Skeletal muscle tissue (tissue), 3 donors: ENCODE measurements at regions not wholly inside any gene's neighbourhood (a gene's known extent, or its start where the extent isn't known, plus 50 kb on each side); places are given as distances from the start of the nearest gene placed in this dataset.

ENCODE experiments used
- H3K27ac ChIP-seq: one replicate; pipeline ENCODE4 v1.7.0; 2013; ENCODE audit warnings: mild to moderate bottlenecking, low read depth, low read length, inconsistent platforms
- H3K27me3 ChIP-seq, 3 donors: one replicate each; pipeline ENCODE4 v1.7.0; 2013; ENCODE audit warnings: low read length in 3 of 3; ENCODE audit not compliant: control insufficient read depth in 3 of 3, insufficient read depth in 3 of 3
- H3K36me3 ChIP-seq, 3 donors: one replicate each; pipeline ENCODE4 v1.7.0; 2013; ENCODE audit warnings: low read length in 3 of 3; ENCODE audit not compliant: control insufficient read depth in 3 of 3, insufficient read depth in 3 of 3
- H3K4me1 ChIP-seq, 3 donors: one replicate each; pipeline ENCODE4 v1.7.0; 2013; ENCODE audit warnings: low read length in 3 of 3, mild to moderate bottlenecking in 3 of 3; ENCODE audit not compliant: control insufficient read depth in 3 of 3, insufficient read depth in 3 of 3
- H3K4me3 ChIP-seq, 3 donors: one replicate each; pipeline ENCODE4 v1.7.0; 2013; ENCODE audit warnings: low read length in 3 of 3
- H3K9ac ChIP-seq, 3 donors: one replicate each; pipeline ENCODE4 v1.7.0; 2013; ENCODE audit warnings: low read length in 3 of 3, mild to moderate bottlenecking in 3 of 3, moderate library complexity in 2 of 3, low read depth in 1 of 3
- H3K9me3 ChIP-seq, 3 donors: one replicate each; pipeline ENCODE4 v1.7.0; 2013; ENCODE audit warnings: low read length in 3 of 3; ENCODE audit not compliant: control insufficient read depth in 3 of 3
- donor health status: Osteomylitis.

GRCh38 chr7:1318051-1318450, 85.4 kb downstream of the UNCX start:
- Histone ChIP-seq H3K4me1 (no peaks in the 10 kb centered on the region), H3K27me3 (peaks cover 30 to 56% (median 51%) of the 10 kb centered on the region in 3 donors), H3K9ac (no peak overlapping the region), H3K36me3 (no peaks in the 10 kb centered on the region), H3K4me3 (no peak overlapping the region), H3K27ac (no peak overlapping the region), H3K9me3 (no peaks in the 10 kb centered on the region)

- H3K36me3 ChIP-seq = no peaks in the 10 kb centered on the region
- H3K27ac ChIP-seq = no peak overlapping the region
- H3K4me3 ChIP-seq = no peak overlapping the region
- H3K27me3 ChIP-seq = peaks cover 33 to 59% (median 54%) of the 10 kb centered on the region in 3 donors
- no peaks in the 10 kb centered on the region for H3K9me3 ChIP-seq
- H3K4me1 ChIP-seq = no peaks in the 10 kb centered on the region
- H3K9ac ChIP-seq = no peak overlapping the region
Observed at GRCh38 chr7:1318661-1319060, 86.0 kb downstream of the UNCX start.

DNA sequence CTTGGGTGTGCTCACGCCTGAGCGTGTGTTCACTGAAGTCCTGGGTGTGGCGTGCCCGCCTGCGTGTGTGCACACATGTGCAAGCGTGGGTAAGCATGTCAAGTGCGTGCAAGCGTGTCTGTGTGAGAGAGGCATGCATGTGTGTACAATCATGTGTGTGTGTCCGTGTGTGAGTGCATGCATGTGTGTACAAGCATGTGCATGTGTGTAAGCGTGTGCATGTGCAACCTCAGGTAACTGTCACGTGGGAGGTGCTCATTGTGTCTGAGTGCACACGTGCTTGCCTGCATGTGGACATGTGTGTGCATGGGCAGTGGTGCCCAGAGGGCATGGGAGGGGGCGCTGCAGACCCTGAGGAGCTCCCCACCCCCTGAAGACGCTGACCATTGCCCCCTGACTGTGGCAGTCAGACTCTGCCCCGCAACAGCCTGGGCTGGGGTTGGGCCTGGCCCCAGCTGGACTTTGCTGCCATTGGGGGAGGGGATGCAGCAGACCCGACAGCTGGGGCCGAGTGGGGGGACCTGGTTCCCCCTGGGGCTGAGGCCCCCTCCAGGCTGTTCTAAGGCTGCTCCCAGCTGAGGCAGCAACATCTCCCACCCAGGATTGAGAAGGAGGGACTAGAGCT, 88.1 kb downstream of the UNCX start:
- no peak overlapping the region for H3K27ac ChIP-seq
- H3K4me3 ChIP-seq = no peak overlapping the region
- H3K9me3 ChIP-seq = no peaks in the 10 kb centered on the region
- H3K36me3 ChIP-seq = no peaks in the 10 kb centered on the region
- no peak overlapping the region for H3K9ac ChIP-seq
- H3K27me3 ChIP-seq = peaks cover 34 to 67% (median 59%) of the 10 kb centered on the region in 3 donors
- H3K4me1 ChIP-seq = no peaks in the 10 kb centered on the region

DNA sequence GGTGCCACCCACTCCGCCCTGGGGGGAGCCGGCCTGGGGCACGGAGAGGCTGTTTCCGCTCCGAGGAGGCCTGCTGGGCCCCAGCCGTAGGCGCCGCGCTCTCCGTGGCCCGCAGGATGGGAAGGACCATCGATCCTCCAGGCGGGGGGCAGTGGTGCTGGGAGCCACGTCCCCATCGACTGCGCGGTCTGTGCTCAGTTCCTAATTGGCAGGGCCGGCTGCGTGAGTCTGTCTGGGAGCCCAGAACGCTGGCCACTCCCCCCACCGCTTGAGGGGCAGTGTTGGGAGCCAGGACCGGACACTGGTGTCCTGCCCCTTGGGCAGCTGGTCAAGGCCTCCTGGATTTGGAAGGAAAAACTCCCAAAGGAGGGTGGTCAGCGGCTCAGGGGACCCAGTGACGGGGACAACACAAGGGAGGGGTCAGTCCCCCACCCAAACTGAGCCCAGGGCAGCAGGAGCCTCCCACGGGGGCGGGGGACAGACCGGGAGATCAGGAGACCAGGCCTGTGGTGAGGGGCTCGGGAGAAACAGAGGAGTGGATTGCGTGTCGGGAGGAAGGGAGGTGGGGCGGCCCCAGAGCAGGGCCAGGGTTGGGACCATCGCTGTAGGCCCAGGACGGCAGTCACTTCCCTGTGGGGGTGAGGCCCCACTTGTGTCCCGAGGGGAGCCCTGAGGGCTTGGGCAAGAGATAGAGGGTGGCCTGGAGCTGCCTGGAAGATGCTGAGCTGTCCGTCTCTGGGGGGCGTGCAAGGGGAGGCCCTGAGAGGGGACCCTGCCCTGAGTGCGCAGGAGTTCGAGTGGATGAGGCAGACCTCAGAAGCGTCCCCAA, 89.0 kb downstream of the UNCX start:
- Histone ChIP-seq H3K9ac (no peak overlapping the region), H3K27me3 (peaks cover 40 to 72% (median 65%) of the 10 kb centered on the region in 3 donors)

DNA sequence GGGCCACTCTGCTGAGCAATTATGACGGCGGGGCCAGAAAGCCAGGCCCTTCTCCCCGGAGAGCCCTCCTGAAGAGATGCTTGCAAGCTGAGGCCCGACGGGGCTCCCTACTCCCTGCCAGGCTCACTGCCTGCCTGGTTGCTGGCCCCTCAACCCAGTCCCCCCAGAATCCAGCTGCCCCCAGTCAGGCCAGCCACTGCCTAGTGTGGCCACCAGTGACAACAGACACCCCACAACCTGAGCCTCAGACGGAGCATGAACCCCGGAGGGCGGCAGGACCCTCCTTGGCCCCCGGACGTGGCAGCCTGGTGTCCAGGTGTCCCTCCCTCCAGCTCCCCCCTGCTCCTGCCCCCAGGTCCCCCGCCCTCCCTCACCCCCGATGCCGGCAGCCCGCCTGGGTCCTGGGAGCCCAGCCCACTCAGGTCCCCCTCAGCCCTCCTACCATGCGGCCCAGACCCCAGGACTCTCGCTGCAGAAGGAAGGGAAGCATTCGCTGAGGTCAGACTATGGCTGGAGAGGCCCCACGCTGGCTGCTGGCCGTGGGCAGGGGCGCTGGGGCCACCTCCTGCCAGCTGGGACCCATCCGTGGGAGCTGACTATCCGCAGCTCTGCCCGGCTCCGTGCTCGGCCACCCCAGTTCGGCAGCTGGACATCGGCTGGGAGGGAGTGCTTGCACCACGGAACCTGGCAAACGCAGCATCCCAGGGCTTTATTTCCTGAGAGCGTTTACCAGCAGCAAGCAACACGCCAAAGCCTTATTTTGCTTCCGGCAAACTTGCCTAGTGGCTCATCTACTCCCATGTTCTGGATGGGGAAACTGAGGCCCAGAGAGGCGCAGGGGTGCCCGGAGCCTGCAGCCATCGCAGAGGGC, 89.8 kb downstream of the UNCX start:
- Histone ChIP-seq H3K27ac (no peak overlapping the region), H3K4me3 (no peak overlapping the region), H3K27me3 (peaks cover 40 to 71% (median 65%) of the 10 kb centered on the region in 3 donors), H3K9me3 (no peaks in the 10 kb centered on the region), H3K4me1 (no peaks in the 10 kb centered on the region), H3K36me3 (no peaks in the 10 kb centered on the region), H3K9ac (no peak overlapping the region)

More for the DNA sequence above, 89.0 kb downstream of the UNCX start:
- Histone ChIP-seq H3K27ac (no peak overlapping the region), H3K36me3 (no peaks in the 10 kb centered on the region), H3K9me3 (no peaks in the 10 kb centered on the region), H3K4me3 (no peak overlapping the region), H3K4me1 (no peaks in the 10 kb centered on the region)

- Histone ChIP-seq H3K4me1 (no peaks in the 10 kb centered on the region), H3K4me3 (no peak overlapping the region), H3K27me3 (peaks cover 40 to 64% (median 58%) of the 10 kb centered on the region in 3 donors), H3K36me3 (no peaks in the 10 kb centered on the region), H3K9ac (no peak overlapping the region), H3K9me3 (no peaks in the 10 kb centered on the region), H3K27ac (no peak overlapping the region)
Observed at GRCh38 chr7:1323178-1324027, 90.7 kb downstream of the UNCX start.

DNA sequence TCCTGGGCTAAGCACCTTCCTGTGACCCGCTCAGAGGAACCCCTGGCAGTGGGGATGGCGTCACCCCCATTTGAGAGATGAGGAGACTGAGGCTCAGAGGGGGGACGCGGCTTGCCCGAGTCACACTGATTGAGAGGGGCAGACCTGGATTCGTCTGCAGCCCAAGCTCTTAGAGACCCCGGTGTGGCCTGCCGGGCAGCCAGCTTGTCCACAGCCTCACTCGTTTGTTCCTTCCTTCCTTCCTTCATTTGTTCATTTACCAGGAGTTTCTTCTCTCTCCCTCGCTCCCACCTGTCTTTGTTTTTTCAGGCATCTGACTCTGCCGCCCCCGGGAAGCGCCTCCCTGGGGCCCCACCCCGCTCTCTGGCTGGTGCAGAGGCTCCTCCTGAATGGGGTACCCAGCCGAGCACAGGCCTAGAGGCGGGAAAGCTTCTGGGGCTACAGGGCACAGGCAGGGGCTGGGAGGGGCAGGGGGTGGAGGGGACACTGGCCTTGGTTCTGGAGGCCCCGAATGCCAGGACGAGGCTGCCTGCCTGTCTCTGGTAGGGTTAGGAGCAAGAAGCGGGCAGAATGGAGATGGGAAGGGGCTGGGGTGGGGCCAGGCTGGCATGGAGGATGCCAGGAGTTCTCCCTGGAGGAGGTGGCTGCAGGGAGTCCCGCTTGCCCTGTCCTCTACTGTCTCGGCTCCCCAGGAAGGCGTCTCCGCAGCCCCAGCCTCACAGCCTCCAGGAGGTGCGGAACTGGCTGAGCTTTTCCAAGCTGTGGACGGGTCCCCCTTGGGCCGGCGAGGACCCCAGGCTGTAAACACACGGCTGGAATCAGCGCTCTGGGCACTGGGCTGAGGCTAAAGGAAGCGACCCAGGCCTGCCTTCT, 91.6 kb downstream of the UNCX start:
- H3K27ac ChIP-seq = no peak overlapping the region
- no peak overlapping the region for H3K9ac ChIP-seq
- peaks cover 44 to 59% (median 54%) of the 10 kb centered on the region in 3 donors for H3K27me3 ChIP-seq
- no peaks in the 10 kb centered on the region for H3K9me3 ChIP-seq
- no peak overlapping the region for H3K4me3 ChIP-seq
- H3K4me1 ChIP-seq = no peaks in the 10 kb centered on the region
- no peaks in the 10 kb centered on the region for H3K36me3 ChIP-seq

GRCh38 chr7:1325246-1325645, 92.6 kb downstream of the UNCX start:
- H3K4me3 ChIP-seq = no peak overlapping the region
- no peak overlapping the region for H3K9ac ChIP-seq
- no peaks in the 10 kb centered on the region for H3K4me1 ChIP-seq
- no peak overlapping the region for H3K27ac ChIP-seq
- peaks cover 53 to 68% (median 63%) of the 10 kb centered on the region in 3 donors for H3K27me3 ChIP-seq
- no peaks in the 10 kb centered on the region for H3K9me3 ChIP-seq
- H3K36me3 ChIP-seq = no peaks in the 10 kb centered on the region
